ENCODE measurements at regions not wholly inside any gene's neighbourhood (a gene's known extent, or its start where the extent isn't known, plus 50 kb on each side); places are given as distances from the start of the nearest gene placed in this dataset.

DNA sequence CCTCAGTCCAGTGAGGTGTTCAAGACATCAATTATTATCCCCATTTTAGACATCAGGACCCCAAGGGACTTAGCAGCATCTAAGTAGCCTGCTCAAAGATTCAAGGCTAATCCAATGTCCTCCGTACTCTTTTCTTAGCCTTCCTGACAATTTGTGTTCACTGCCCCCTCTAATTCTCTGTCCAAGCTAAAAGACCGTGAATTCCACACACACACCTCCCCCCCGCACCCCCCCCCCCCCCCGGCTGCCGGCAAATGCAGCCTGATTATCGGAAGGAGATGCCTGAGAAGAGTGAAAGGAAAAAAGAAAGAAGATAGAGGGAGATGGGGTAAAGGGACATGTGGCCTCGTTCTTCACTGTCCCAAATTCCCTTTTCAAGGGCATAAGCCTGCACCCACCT, 58.1 kb upstream of the NLK start:
- TF ChIP-seq GABPA (IDR thresholded peaks at IDR 0.05 in 1 of 2, conservative IDR thresholded peaks at IDR 0.05 in 1 of 2) (no peak), RAD21 (IDR thresholded peaks at IDR 0.05) (no peak), RXRA (IDR thresholded peaks at IDR 0.05) (no peak), FOXA1 (IDR thresholded peaks at IDR 0.05) (no peak)
- TF ChIP-seq, protein P1, sequence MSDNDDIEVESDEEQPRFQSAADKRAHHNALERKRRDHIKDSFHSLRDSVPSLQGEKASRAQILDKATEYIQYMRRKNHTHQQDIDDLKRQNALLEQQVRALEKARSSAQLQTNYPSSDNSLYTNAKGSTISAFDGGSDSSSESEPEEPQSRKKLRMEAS (IDR thresholded peaks at IDR 0.05) = no peak
- TF ChIP-seq, protein P2, sequence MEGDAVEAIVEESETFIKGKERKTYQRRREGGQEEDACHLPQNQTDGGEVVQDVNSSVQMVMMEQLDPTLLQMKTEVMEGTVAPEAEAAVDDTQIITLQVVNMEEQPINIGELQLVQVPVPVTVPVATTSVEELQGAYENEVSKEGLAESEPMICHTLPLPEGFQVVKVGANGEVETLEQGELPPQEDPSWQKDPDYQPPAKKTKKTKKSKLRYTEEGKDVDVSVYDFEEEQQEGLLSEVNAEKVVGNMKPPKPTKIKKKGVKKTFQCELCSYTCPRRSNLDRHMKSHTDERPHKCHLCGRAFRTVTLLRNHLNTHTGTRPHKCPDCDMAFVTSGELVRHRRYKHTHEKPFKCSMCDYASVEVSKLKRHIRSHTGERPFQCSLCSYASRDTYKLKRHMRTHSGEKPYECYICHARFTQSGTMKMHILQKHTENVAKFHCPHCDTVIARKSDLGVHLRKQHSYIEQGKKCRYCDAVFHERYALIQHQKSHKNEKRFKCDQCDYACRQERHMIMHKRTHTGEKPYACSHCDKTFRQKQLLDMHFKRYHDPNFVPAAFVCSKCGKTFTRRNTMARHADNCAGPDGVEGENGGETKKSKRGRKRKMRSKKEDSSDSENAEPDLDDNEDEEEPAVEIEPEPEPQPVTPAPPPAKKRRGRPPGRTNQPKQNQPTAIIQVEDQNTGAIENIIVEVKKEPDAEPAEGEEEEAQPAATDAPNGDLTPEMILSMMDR (IDR thresholded peaks at IDR 0.05; ENCODE audit: low read depth, low read length, missing input control) = no peak
